PC-3 (cell line): ENCODE measurements at regions not wholly inside any gene's neighbourhood (a gene's known extent, or its start where the extent isn't known, plus 50 kb on each side); places are given as distances from the start of the nearest gene placed in this dataset.

ENCODE experiments used
- EZH2 ChIP-seq: fragments of 300-600 bp; sonication (generic); IDR thresholded peaks from one replicate; pipeline ENCODE4 v1.6.1; 2017; ENCODE audit warnings: antibody characterized with exemption, mild to moderate bottlenecking, low read length; ENCODE audit not compliant: unreplicated experiment
- EZH2phosphoT487 ChIP-seq: fragments of 300-600 bp; sonication (generic); IDR thresholded peaks from 2 replicates; pipeline ENCODE4 v1.6.1; 2018; ENCODE audit warnings: mild to moderate bottlenecking, antibody characterized with exemption, low read length, borderline replicate concordance
- TF ChIP-seq, protein P1 (sequence below): fragments of 300-600 bp; sonication (generic); conservative IDR thresholded peaks from 2 replicates; pipeline ENCODE4 v1.5.1; 2017; ENCODE audit warnings: antibody characterized with exemption, low read depth, mild to moderate bottlenecking, low read length

GRCh38 chr3:147497286-147497685 lies 88.1 kb downstream of the ZIC1 start:
- no peak for TF ChIP-seq EZH2
- TF ChIP-seq, protein P1, sequence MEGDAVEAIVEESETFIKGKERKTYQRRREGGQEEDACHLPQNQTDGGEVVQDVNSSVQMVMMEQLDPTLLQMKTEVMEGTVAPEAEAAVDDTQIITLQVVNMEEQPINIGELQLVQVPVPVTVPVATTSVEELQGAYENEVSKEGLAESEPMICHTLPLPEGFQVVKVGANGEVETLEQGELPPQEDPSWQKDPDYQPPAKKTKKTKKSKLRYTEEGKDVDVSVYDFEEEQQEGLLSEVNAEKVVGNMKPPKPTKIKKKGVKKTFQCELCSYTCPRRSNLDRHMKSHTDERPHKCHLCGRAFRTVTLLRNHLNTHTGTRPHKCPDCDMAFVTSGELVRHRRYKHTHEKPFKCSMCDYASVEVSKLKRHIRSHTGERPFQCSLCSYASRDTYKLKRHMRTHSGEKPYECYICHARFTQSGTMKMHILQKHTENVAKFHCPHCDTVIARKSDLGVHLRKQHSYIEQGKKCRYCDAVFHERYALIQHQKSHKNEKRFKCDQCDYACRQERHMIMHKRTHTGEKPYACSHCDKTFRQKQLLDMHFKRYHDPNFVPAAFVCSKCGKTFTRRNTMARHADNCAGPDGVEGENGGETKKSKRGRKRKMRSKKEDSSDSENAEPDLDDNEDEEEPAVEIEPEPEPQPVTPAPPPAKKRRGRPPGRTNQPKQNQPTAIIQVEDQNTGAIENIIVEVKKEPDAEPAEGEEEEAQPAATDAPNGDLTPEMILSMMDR = no peak
- TF ChIP-seq EZH2phosphoT487 = no peak
